GM12878 (cell line): ENCODE measurements at regions not wholly inside any gene's neighbourhood (a gene's known extent, or its start where the extent isn't known, plus 50 kb on each side); places are given as distances from the start of the nearest gene placed in this dataset.

Experiments
- ATAC-seq: fragments of 200-7000 bp; cut with Tn5 transposase; 3 replicates; pipeline ENCODE4 v1.9.1; 2020; ENCODE audit warnings: mild to moderate bottlenecking, moderate library complexity
- BruUV-seq: library from RNA; stranded (reverse); fragments of 400-500 nt; replicated peaks from 2 replicates; lab custom pipeline; 2021; lab: Mats Ljungman, UMichigan
- CTCF ChIA-PET: fragments of 300-600 bp; sonication (Branson Sonifier 250); formaldehyde crosslinking; extraction: SDS; loops from one replicate; lab custom pipeline; 2021; ENCODE audit warnings: inconsistent platforms; lab: Yijun Ruan, JAX
- POLR2A ChIA-PET: fragments of 350-600 bp; formaldehyde crosslinking; extraction: SDS; loops from one replicate; lab custom pipeline; 2021; ENCODE audit warnings: inconsistent platforms; lab: Charles Lee
- RAD21 ChIA-PET: fragments of 300-600 bp; sonication (Branson Sonifier 250); formaldehyde crosslinking; loops from one replicate; lab custom pipeline; 2023; ENCODE audit warnings: antibody characterized with exemption; ENCODE audit not compliant: unreplicated experiment; lab: Charles Lee
- SMC1A ChIA-PET: fragments of 300-600 bp; sonication (Branson Sonifier 250); formaldehyde crosslinking; loops from one replicate; lab custom pipeline; 2023; ENCODE audit not compliant: unreplicated experiment, uncharacterized antibody; lab: Charles Lee
- DNase-seq: peaks from one replicate; pipeline ENCODE4 v3.0.0-alpha.2; 2011; ENCODE audit warnings: low read depth, low spot score
- FAIRE-seq: peaks from 3 replicates; lab custom pipeline; 2011; peaks lifted over from hg19 to GRCh38; lab: Jason Lieb, UNC
- H2AFZ ChIP-seq: 2 replicates; pipeline ENCODE4 v1.6.0; 2011; ENCODE audit warnings: low read depth, low read length, control low read depth; ENCODE audit not compliant: control insufficient read depth
- H3K27ac ChIP-seq: 2 replicates; pipeline ENCODE4 v1.5.1; 2011; ENCODE audit warnings: control low read depth; ENCODE audit not compliant: control insufficient read depth, insufficient read depth
- H3K27me3 ChIP-seq, 2 experiments: replicated peaks in 1 of 2; 2 replicates each; pipeline versions ENCODE4 v1.6.0 to v1.6.1; 2011; ENCODE audit warnings: low read length in 1 of 2; ENCODE audit not compliant: control insufficient read depth in 2 of 2, insufficient read depth in 2 of 2
- H3K36me3 ChIP-seq, 2 experiments: 2 replicates each; pipeline ENCODE4 v1.5.1; 2011; ENCODE audit warnings: low read length in 1 of 2; ENCODE audit not compliant: control insufficient read depth in 2 of 2, insufficient read depth in 2 of 2
- H3K4me1 ChIP-seq: 2 replicates; pipeline ENCODE4 v1.6.1; 2011; ENCODE audit warnings: mild to moderate bottlenecking, low read length, moderate library complexity, mixed read lengths; ENCODE audit not compliant: control insufficient read depth, insufficient read depth
- H3K4me2 ChIP-seq: 2 replicates; pipeline ENCODE4 v1.6.0; 2011; ENCODE audit warnings: control low read depth; ENCODE audit not compliant: control insufficient read depth, insufficient read depth
- H3K4me3 ChIP-seq: fragments of 200-600 bp; sonication (generic); 2 replicates; pipeline ENCODE4 v1.5.1; 2016
- H3K79me2 ChIP-seq: 2 replicates; pipeline ENCODE4 v1.6.0; 2011; ENCODE audit warnings: low read length; ENCODE audit not compliant: control insufficient read depth, insufficient read depth
- H3K9ac ChIP-seq: 2 replicates; pipeline ENCODE4 v1.8.0; 2011; ENCODE audit warnings: low read length, control low read depth, mixed read lengths; ENCODE audit not compliant: control insufficient read depth, insufficient read depth
- H3K9me3 ChIP-seq: replicated peaks from 3 replicates; pipeline ENCODE4 v1.5.1; 2011; ENCODE audit warnings: mild to moderate bottlenecking, low read length; ENCODE audit not compliant: control insufficient read depth, insufficient read depth
- H4K20me1 ChIP-seq: 2 replicates; pipeline ENCODE4 v1.6.0; 2011; ENCODE audit not compliant: control insufficient read depth, insufficient read depth
- BCL3 ChIP-seq: IDR thresholded peaks from 2 replicates; pipeline ENCODE4 v1.6.1; 2011; ENCODE audit warnings: borderline replicate concordance, low read depth, mild to moderate bottlenecking, moderate library complexity, low read length; ENCODE audit not compliant: insufficient read depth, poor library complexity, severe bottlenecking
- CHD2 ChIP-seq: IDR thresholded peaks from 2 replicates; pipeline ENCODE4 v1.6.1; 2011; ENCODE audit warnings: low read depth, low read length, improper control_type of control experiment, borderline replicate concordance
- CREM ChIP-seq: IDR thresholded peaks from 2 replicates; pipeline ENCODE4 v1.6.1; 2014; ENCODE audit warnings: antibody characterized with exemption, low read depth
- ESRRA ChIP-seq: IDR thresholded peaks from 2 replicates; pipeline ENCODE4 v1.6.1; 2012; ENCODE audit warnings: mild to moderate bottlenecking, low read length, improper control_type of control experiment
- GABPA ChIP-seq: IDR thresholded peaks from 2 replicates; pipeline ENCODE4 v1.6.1; 2014; ENCODE audit warnings: antibody characterized with exemption, low read depth, mild to moderate bottlenecking, inconsistent platforms
- IRF5 ChIP-seq: fragments of 450-650 bp; IDR thresholded peaks from 2 replicates; pipeline ENCODE4 v1.6.1; 2017; ENCODE audit warnings: borderline replicate concordance
- KDM1A ChIP-seq: fragments of 200-600 bp; sonication (generic); IDR thresholded peaks from 2 replicates; pipeline ENCODE4 v1.6.1; 2016; ENCODE audit warnings: borderline replicate concordance
- MEF2A ChIP-seq: IDR thresholded peaks from 2 replicates; pipeline ENCODE4 v1.6.1; 2011; ENCODE audit warnings: low read depth, mild to moderate bottlenecking, low read length, moderate library complexity; ENCODE audit not compliant: insufficient read depth
- MTA2 ChIP-seq: fragments of 450-650 bp; IDR thresholded peaks from 2 replicates; pipeline ENCODE4 v1.6.1; 2016; ENCODE audit warnings: low read depth, mild to moderate bottlenecking, moderate library complexity
- PAX5 ChIP-seq: IDR thresholded peaks from 2 replicates; pipeline ENCODE4 v1.6.1; 2011; ENCODE audit warnings: low read depth, low read length, borderline replicate concordance
- POLR2A ChIP-seq: IDR thresholded peaks from 2 replicates; pipeline ENCODE4 v1.6.1; 2011; ENCODE audit warnings: low read depth, mild to moderate bottlenecking, low read length
- POLR2AphosphoS2 ChIP-seq: IDR thresholded peaks from 2 replicates; pipeline ENCODE4 v1.6.1; 2011; ENCODE audit warnings: low read depth, mild to moderate bottlenecking, low read length, improper control_type of control experiment, moderate library complexity
- RFX5 ChIP-seq: IDR thresholded peaks from 2 replicates; pipeline ENCODE4 v1.6.1; 2011; ENCODE audit warnings: low read depth, low read length, improper control_type of control experiment
- USF2 ChIP-seq: IDR thresholded peaks from 2 replicates; pipeline ENCODE4 v1.6.1; 2011; ENCODE audit warnings: low read depth, low read length, improper control_type of control experiment, borderline replicate concordance
- ZBTB11 ChIP-seq: fragments of 450-650 bp; formaldehyde crosslinking; IDR thresholded peaks from 2 replicates; pipeline ENCODE4 v1.5.0; 2022; ENCODE audit warnings: mild to moderate bottlenecking, missing genetic modification characterization
- ZNF274 ChIP-seq: IDR thresholded peaks from one replicate; pipeline ENCODE4 v1.8.0; 2011; ENCODE audit not compliant: insufficient read length, insufficient read depth
- WGBS: methylation state at CpG from one replicate; pipeline ENCODE4 v1.1.6; 2016; ENCODE audit warnings: low lambda C conversion rate; ENCODE audit not compliant: insufficient replicate concordance, insufficient coverage; ENCODE audit errors: missing lambda C conversion rate; 5-methylcytosine and 5-hydroxymethylcytosine counted together
- in situ Hi-C: fragments of 300-500 bp; cut with MboI; formaldehyde crosslinking; loops from 9 replicates; pipeline ENCODE4 v1.14.3; 2018; ENCODE audit warnings: mixed read lengths
- intact Hi-C: fragments of 100-400 bp; cut with micrococcal nuclease; formaldehyde crosslinking; loops from one replicate; pipeline ENCODE4 v1.14.2; 2022; ENCODE audit not compliant: unreplicated experiment

- TF ChIP-seq ESRRA (no peak), MEF2A (no peak), CREM (no peak)
- TF ChIP-seq, all 136 proteins: peak for 0
These were observed 63.6 kb upstream of the MAP3K1 start (continued) for GRCh38 chr5:56751572-56752313.

GRCh38 chr5:56749842-56750241, 65.5 kb upstream of the MAP3K1 start:
- 35% methylated on average over 3 of the region's 3 CpGs for WGBS
- Histone ChIP-seq H3K79me2 (no peaks in the 10 kb centered on the region), H4K20me1 (no peaks in the 10 kb centered on the region), H3K4me3 (no peak overlapping the region), H3K4me1 (no peaks in the 10 kb centered on the region), H3K9me3 (no peaks in the 10 kb centered on the region; the same call in 2 of the 3 replicates), H2AFZ (no peak overlapping the region), H3K4me2 (no peak overlapping the region), H3K27ac (no peak overlapping the region), H3K9ac (no peak overlapping the region), H3K27me3 (no peaks in the 10 kb centered on the region), H3K36me3 (no peaks in the 10 kb centered on the region)
- ChIA-PET SMC1A (no interaction called here), CTCF (no interaction called here), POLR2A (no interaction called here), RAD21 (no interaction called here)
- FAIRE-seq: no peak
- BruUV-seq: no TSS peak
- DNase-seq: no peak
- ATAC-seq: no peak
- intact Hi-C loops: no loop called here
- in situ Hi-C loops: no loop called here
- no peak for TF ChIP-seq POLR2A
- no peak for TF ChIP-seq CREM
- TF ChIP-seq MTA2: no peak
- no peak for TF ChIP-seq PAX5
- TF ChIP-seq RFX5: no peak
- no peak for TF ChIP-seq ZBTB11 (CRISPR knock-in tag)
- no peak for TF ChIP-seq KDM1A
- no peak for TF ChIP-seq MEF2A
- TF ChIP-seq POLR2AphosphoS2: no peak
- no peak for TF ChIP-seq BCL3
- no peak for TF ChIP-seq GABPA
- TF ChIP-seq IRF5: no peak
- no peak for TF ChIP-seq USF2
- TF ChIP-seq ZNF274: no peak
- TF ChIP-seq CHD2: no peak
